Caco-2 (cell line): ENCODE measurements at regions not wholly inside any gene's neighbourhood (a gene's known extent, or its start where the extent isn't known, plus 50 kb on each side); places are given as distances from the start of the nearest gene placed in this dataset.

ENCODE experiments used
- BruUV-seq: library from RNA; stranded (reverse); fragments of 400-500 nt; replicated peaks from 2 replicates; lab custom pipeline; 2021; lab: Mats Ljungman, UMichigan
- CTCF ChIA-PET: fragments of 300-600 bp; sonication (Branson Sonifier 250); formaldehyde crosslinking; loops from one replicate; lab custom pipeline; 2022; ENCODE audit warnings: antibody characterized with exemption; lab: Charles Lee
- POLR2A ChIA-PET: fragments of 300-600 bp; sonication (Branson Sonifier 250); formaldehyde crosslinking; loops from one replicate; lab custom pipeline; 2022; ENCODE audit warnings: antibody characterized with exemption; lab: Charles Lee
- DNase-seq, 2 experiments: peaks; one replicate each; pipeline versions ENCODE4 v3.0.0 to v3.0.0-alpha.2; 2020 to 2022
- H3K27me3 ChIP-seq: replicated peaks from 2 replicates; pipeline ENCODE4 v1.6.0; 2011; ENCODE audit warnings: low read length; ENCODE audit not compliant: control insufficient read depth, insufficient read depth
- H3K36me3 ChIP-seq: 2 replicates; pipeline ENCODE4 v1.5.1; 2011; ENCODE audit warnings: low read length; ENCODE audit not compliant: control insufficient read depth, insufficient read depth
- H3K4me1 ChIP-seq: fragments of 250-450 bp; sonication (Bioruptor Pico); 2 replicates; pipeline ENCODE4 v1.5.1; 2020; ENCODE audit warnings: mild to moderate bottlenecking
- H3K4me3 ChIP-seq: 2 replicates; pipeline ENCODE4 v1.5.1; 2011; ENCODE audit warnings: low read depth, mild to moderate bottlenecking, control low read depth, low read length
- H3K9me3 ChIP-seq: fragments of 250-450 bp; sonication (Bioruptor Pico); 2 replicates; pipeline ENCODE4 v1.5.1; 2020; ENCODE audit warnings: mild to moderate bottlenecking, moderate library complexity
- H3K27ac Mint-ChIP-seq: one replicate; pipeline ENCODE4 v1.8.0; 2022; ENCODE audit warnings: mixed read lengths; ENCODE audit not compliant: unreplicated experiment
- H3K27me3 Mint-ChIP-seq: one replicate; pipeline ENCODE4 v1.8.0; 2022; ENCODE audit warnings: mixed read lengths; ENCODE audit not compliant: insufficient read depth, unreplicated experiment
- H3K36me3 Mint-ChIP-seq: one replicate; pipeline ENCODE4 v1.8.0; 2022; ENCODE audit warnings: mild to moderate bottlenecking, mixed read lengths; ENCODE audit not compliant: insufficient read depth, unreplicated experiment
- H3K4me1 Mint-ChIP-seq: one replicate; pipeline ENCODE4 v1.8.0; 2022; ENCODE audit warnings: low read depth, mixed read lengths; ENCODE audit not compliant: unreplicated experiment
- H3K4me3 Mint-ChIP-seq: one replicate; pipeline ENCODE4 v1.8.0; 2022; ENCODE audit warnings: mild to moderate bottlenecking, moderate library complexity, mixed read lengths; ENCODE audit not compliant: unreplicated experiment
- H3K9me3 Mint-ChIP-seq: one replicate; pipeline ENCODE4 v1.8.0; 2022; ENCODE audit warnings: mixed read lengths; ENCODE audit not compliant: unreplicated experiment
- intact Hi-C: fragments of 100-400 bp; cut with micrococcal nuclease; formaldehyde crosslinking; loops from one replicate; pipeline ENCODE4 v1.10.0; 2022; ENCODE audit not compliant: unreplicated experiment
- TF ChIP-seq, protein P1 (sequence below), 2 experiments: fragments of 200-600 bp in 1 of 2; IDR thresholded peaks; 1 replicate in 1 of 2; 2 replicates in 1 of 2; pipeline versions ENCODE4 v1.5.1 to v1.8.0; 2011 to 2022; ENCODE audit warnings: antibody characterized with exemption in 1 of 2, control low read depth in 1 of 2, inconsistent platforms in 1 of 2, low read depth in 1 of 2, low read length in 1 of 2, mild to moderate bottlenecking in 1 of 2, moderate library complexity in 1 of 2; ENCODE audit not compliant: insufficient read depth in 1 of 2, severe bottlenecking in 1 of 2, unreplicated experiment in 1 of 2

DNA sequence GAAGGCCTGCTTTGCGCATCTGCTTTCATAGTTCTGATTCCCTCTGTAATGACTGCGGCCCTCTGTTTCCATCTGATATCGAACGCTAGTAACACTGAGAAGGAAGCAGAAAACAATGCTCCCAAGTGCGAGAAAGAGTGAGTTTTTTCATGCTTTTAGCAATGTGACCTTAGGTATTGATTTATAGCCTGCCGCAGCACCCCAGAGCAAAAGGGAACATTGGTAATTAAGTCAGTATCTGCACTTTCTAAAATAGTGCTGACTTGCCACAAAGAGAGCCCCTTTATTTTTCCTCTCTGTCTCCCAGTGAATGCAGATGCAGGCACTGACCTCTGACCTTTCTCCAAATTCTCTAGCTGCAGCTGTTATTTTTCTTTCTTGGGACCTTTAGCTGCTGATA lies 129.8 kb downstream of the HDGFL1 start:
- Histone ChIP-seq H3K36me3 (no peaks in the 10 kb centered on the region), H3K9me3 (no peaks in the 10 kb centered on the region), H3K4me3 (no peak overlapping the region), H3K27me3 (no peaks in the 10 kb centered on the region), H3K4me1 (no peaks in the 10 kb centered on the region)
- ChIA-PET POLR2A (no interaction called here), CTCF (no interaction called here)
- Mint-ChIP-seq H3K27ac (no peak overlapping the region), H3K4me3 (no peak overlapping the region), H3K27me3 (no peaks in the 10 kb centered on the region), H3K9me3 (no peaks in the 10 kb centered on the region), H3K36me3 (no peaks in the 10 kb centered on the region), H3K4me1 (no peaks in the 10 kb centered on the region)
- DNase-seq: no peak
- intact Hi-C loops: no loop called here
- TF ChIP-seq, protein P1, sequence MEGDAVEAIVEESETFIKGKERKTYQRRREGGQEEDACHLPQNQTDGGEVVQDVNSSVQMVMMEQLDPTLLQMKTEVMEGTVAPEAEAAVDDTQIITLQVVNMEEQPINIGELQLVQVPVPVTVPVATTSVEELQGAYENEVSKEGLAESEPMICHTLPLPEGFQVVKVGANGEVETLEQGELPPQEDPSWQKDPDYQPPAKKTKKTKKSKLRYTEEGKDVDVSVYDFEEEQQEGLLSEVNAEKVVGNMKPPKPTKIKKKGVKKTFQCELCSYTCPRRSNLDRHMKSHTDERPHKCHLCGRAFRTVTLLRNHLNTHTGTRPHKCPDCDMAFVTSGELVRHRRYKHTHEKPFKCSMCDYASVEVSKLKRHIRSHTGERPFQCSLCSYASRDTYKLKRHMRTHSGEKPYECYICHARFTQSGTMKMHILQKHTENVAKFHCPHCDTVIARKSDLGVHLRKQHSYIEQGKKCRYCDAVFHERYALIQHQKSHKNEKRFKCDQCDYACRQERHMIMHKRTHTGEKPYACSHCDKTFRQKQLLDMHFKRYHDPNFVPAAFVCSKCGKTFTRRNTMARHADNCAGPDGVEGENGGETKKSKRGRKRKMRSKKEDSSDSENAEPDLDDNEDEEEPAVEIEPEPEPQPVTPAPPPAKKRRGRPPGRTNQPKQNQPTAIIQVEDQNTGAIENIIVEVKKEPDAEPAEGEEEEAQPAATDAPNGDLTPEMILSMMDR (IDR thresholded peaks at IDR 0.05; ENCODE audit: insufficient read depth in 1 of 2, low read depth in 1 of 2, low read length in 1 of 2, severe bottlenecking in 1 of 2, unreplicated experiment in 1 of 2): no peak
- BruUV-seq: no TSS peak

DNA sequence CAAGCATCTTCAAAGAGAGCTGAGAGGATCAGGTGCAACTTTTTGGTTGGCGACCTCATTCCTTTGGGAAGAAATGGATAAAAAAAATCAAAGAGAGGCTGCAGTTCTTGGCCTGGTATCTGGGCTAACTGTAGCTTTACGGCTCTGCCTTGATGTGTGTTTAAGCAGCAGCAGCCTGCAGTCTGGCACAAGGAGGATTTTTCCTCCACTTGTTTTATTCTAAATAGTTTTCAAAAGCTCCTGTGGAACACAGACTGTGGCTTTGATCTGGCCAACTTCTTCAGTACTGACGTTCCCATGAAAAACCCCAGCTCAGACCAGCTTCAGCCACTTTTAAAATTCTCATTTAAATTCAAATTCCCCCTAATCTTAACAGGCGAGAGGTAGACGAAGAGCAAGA lies 137.3 kb downstream of the HDGFL1 start:
- intact Hi-C loops: no loop called here
- BruUV-seq: no TSS peak
- Histone ChIP-seq H3K27me3 (no peaks in the 10 kb centered on the region), H3K4me3 (no peak overlapping the region), H3K36me3 (no peaks in the 10 kb centered on the region), H3K9me3 (no peaks in the 10 kb centered on the region), H3K4me1 (no peaks in the 10 kb centered on the region)
- no peak overlapping the region for H3K27ac Mint-ChIP-seq
- H3K4me3 Mint-ChIP-seq: no peak overlapping the region
- TF ChIP-seq, protein P1 (IDR thresholded peaks at IDR 0.05; ENCODE audit: insufficient read depth in 1 of 2, low read depth in 1 of 2, low read length in 1 of 2, severe bottlenecking in 1 of 2, unreplicated experiment in 1 of 2): no peak
- ChIA-PET CTCF (no interaction called here), POLR2A (no interaction called here)
- no peaks in the 10 kb centered on the region for H3K27me3 Mint-ChIP-seq
- no peak for DNase-seq
- no peaks in the 10 kb centered on the region for H3K36me3 Mint-ChIP-seq
- no peaks in the 10 kb centered on the region for H3K9me3 Mint-ChIP-seq
- no peaks in the 10 kb centered on the region for H3K4me1 Mint-ChIP-seq

DNA sequence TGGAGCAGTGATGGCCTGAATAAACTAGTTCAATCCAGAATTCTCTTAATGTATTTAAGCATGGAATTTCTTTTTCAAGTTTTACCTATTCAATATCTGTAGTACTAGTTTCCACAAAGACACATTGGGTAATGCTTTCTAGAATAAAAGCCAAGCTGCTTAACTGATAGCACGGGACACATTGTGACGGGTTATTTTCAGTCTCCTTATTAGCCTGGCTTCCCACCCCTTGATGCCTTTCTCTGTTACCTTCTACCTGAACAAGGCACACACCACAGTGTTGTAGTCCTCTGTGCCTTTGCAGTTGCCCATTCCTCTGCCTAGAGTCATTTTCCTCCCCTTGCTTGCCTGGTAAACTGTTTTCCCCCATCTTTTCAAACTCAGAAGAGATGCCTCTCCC lies 139.1 kb downstream of the HDGFL1 start:
- Mint-ChIP-seq H3K4me1 (no peaks in the 10 kb centered on the region), H3K9me3 (no peaks in the 10 kb centered on the region), H3K27me3 (no peaks in the 10 kb centered on the region), H3K27ac (no peak overlapping the region), H3K36me3 (no peaks in the 10 kb centered on the region), H3K4me3 (no peak overlapping the region)
- DNase-seq: no peak
- H3K36me3 ChIP-seq: no peaks in the 10 kb centered on the region
- ChIA-PET POLR2A (no interaction called here), CTCF (no interaction called here)
- no peaks in the 10 kb centered on the region for H3K9me3 ChIP-seq
- BruUV-seq: no TSS peak
- H3K27me3 ChIP-seq: no peaks in the 10 kb centered on the region
- H3K4me3 ChIP-seq: no peak overlapping the region
- TF ChIP-seq, protein P1 (IDR thresholded peaks at IDR 0.05; ENCODE audit: insufficient read depth in 1 of 2, low read depth in 1 of 2, low read length in 1 of 2, severe bottlenecking in 1 of 2, unreplicated experiment in 1 of 2): no peak
- intact Hi-C loops: no loop called here
- no peaks in the 10 kb centered on the region for H3K4me1 ChIP-seq
